Mesendoderm (in vitro differentiated cells): ENCODE measurements at regions not wholly inside any gene's neighbourhood (a gene's known extent, or its start where the extent isn't known, plus 50 kb on each side); places are given as distances from the start of the nearest gene placed in this dataset.

Experiments used
- DNase-seq: peaks from one replicate; pipeline ENCODE4 v3.0.0; 2013
- H2AK5ac ChIP-seq: 2 replicates; pipeline ENCODE4 v1.6.1; 2013; ENCODE audit warnings: low read length, inconsistent platforms
- H2BK120ac ChIP-seq: 2 replicates; pipeline ENCODE4 v1.6.1; 2013; ENCODE audit warnings: low read depth, mild to moderate bottlenecking, low read length, moderate library complexity, mixed read lengths
- H2BK15ac ChIP-seq: replicated peaks from 2 replicates; pipeline ENCODE4 v1.6.1; 2013; ENCODE audit warnings: low read depth, mild to moderate bottlenecking, moderate library complexity
- H2BK5ac ChIP-seq: 2 replicates; pipeline ENCODE4 v1.6.1; 2013; ENCODE audit warnings: low read length, inconsistent platforms
- H3K18ac ChIP-seq: 2 replicates; pipeline ENCODE4 v1.6.1; 2013; ENCODE audit warnings: mild to moderate bottlenecking, low read length, mixed read lengths
- H3K23ac ChIP-seq: one replicate; pipeline ENCODE4 v1.6.1; 2013; ENCODE audit warnings: low read length
- H3K27ac ChIP-seq: 2 replicates; pipeline ENCODE4 v1.5.1; 2013; ENCODE audit warnings: low read depth, mild to moderate bottlenecking, inconsistent platforms, low read length, moderate library complexity
- H3K27me3 ChIP-seq: 2 replicates; pipeline ENCODE4 v1.6.1; 2013; ENCODE audit warnings: low read length, control low read depth, mild to moderate bottlenecking, inconsistent platforms; ENCODE audit not compliant: insufficient read depth, poor library complexity
- H3K36me3 ChIP-seq: 2 replicates; pipeline ENCODE4 v1.6.1; 2013; ENCODE audit warnings: low read length, inconsistent platforms; ENCODE audit not compliant: control insufficient read depth, insufficient read depth
- H3K4ac ChIP-seq: one replicate; pipeline ENCODE4 v1.6.1; 2013; ENCODE audit warnings: low read depth, mild to moderate bottlenecking, low read length, moderate library complexity
- H3K4me1 ChIP-seq: 2 replicates; pipeline ENCODE4 v1.6.1; 2013; ENCODE audit warnings: low read depth, low read length, inconsistent platforms; ENCODE audit not compliant: control insufficient read depth
- H3K4me2 ChIP-seq: 2 replicates; pipeline ENCODE4 v1.6.1; 2013; ENCODE audit warnings: low read length
- H3K4me3 ChIP-seq: 2 replicates; pipeline ENCODE4 v1.5.1; 2013; ENCODE audit warnings: mild to moderate bottlenecking, low read length
- H3K56ac ChIP-seq: one replicate; pipeline ENCODE4 v1.6.1; 2013; ENCODE audit warnings: low read length
- H3K79me1 ChIP-seq: 2 replicates; pipeline ENCODE4 v1.6.1; 2013; ENCODE audit warnings: low read length, inconsistent platforms
- H3K79me2 ChIP-seq: 2 replicates; pipeline ENCODE4 v1.6.1; 2013; ENCODE audit warnings: mild to moderate bottlenecking, low read length; ENCODE audit not compliant: control insufficient read depth, insufficient read depth
- H3K9ac ChIP-seq: 2 replicates; pipeline ENCODE4 v1.6.1; 2013; ENCODE audit warnings: low read length, inconsistent platforms
- H4K5ac ChIP-seq: one replicate; pipeline ENCODE4 v1.6.1; 2013; ENCODE audit warnings: low read length
- H4K8ac ChIP-seq: one replicate; pipeline ENCODE4 v1.6.1; 2013; ENCODE audit warnings: low read depth, mild to moderate bottlenecking, control low read depth, low read length, moderate library complexity
- WGBS: extraction: QIAGEN DNeasy Blood & Tissue Kit; methylation state at CpG from one replicate; pipeline ENCODE4 v1.1.7; 2013; ENCODE audit warnings: low lambda C conversion rate, missing lambda C conversion rate; ENCODE audit not compliant: insufficient coverage; ENCODE audit errors: extremely low coverage; 5-methylcytosine and 5-hydroxymethylcytosine counted together

GRCh38 chr9:99607842-99608448 is 213.7 kb upstream of the NR4A3 start:
- Histone ChIP-seq H3K9ac (no peak overlapping the region), H3K4ac (no peak overlapping the region), H3K27me3 (peaks cover 7% of the 10 kb centered on the region), H2BK15ac (no peak overlapping the region), H3K4me3 (no peak overlapping the region), H3K18ac (no peak overlapping the region), H4K8ac (no peak overlapping the region), H3K23ac (no peak overlapping the region), H2AK5ac (no peak overlapping the region), H3K56ac (no peak overlapping the region), H3K36me3 (no peaks in the 10 kb centered on the region), H2BK120ac (no peak overlapping the region), H3K79me1 (no peaks in the 10 kb centered on the region), H2BK5ac (no peak overlapping the region), H3K4me1 (peaks cover 20% of the 10 kb centered on the region), H3K79me2 (no peaks in the 10 kb centered on the region), H3K4me2 (no peak overlapping the region), H4K5ac (no peak overlapping the region), H3K27ac (no peak overlapping the region)
- WGBS, result no CpG with 5 or more reads among the region's 1 CpG
- peak; percentile 49 for DNase-seq

GRCh38 chr9:99614341-99614740 is 207.3 kb upstream of the NR4A3 start:
- no peak overlapping the region for H3K9ac ChIP-seq
- H3K23ac ChIP-seq, result no peak overlapping the region
- H2AK5ac ChIP-seq, result no peak overlapping the region
- no peak overlapping the region for H2BK15ac ChIP-seq
- no peak overlapping the region for H3K56ac ChIP-seq
- no peaks in the 10 kb centered on the region for H3K79me1 ChIP-seq
- no peaks in the 10 kb centered on the region for H3K79me2 ChIP-seq
- H4K8ac ChIP-seq, result no peak overlapping the region
- no peak overlapping the region for H3K4me3 ChIP-seq
- H3K36me3 ChIP-seq, result no peaks in the 10 kb centered on the region
- no peak overlapping the region for H3K4me2 ChIP-seq
- no peak overlapping the region for H3K27ac ChIP-seq
- no peaks in the 10 kb centered on the region for H3K27me3 ChIP-seq
- no peak overlapping the region for H4K5ac ChIP-seq
- no peaks in the 10 kb centered on the region for H3K4me1 ChIP-seq
- no peak overlapping the region for H3K4ac ChIP-seq
- H2BK120ac ChIP-seq, result no peak overlapping the region
- no peak overlapping the region for H3K18ac ChIP-seq
- no peak for DNase-seq
- WGBS, result 100% methylated on average over 1 of the region's 5 CpGs
- no peak overlapping the region for H2BK5ac ChIP-seq

GRCh38 chr9:99621040-99621439 is 200.6 kb upstream of the NR4A3 start:
- H2AK5ac ChIP-seq, result no peak overlapping the region
- H3K4ac ChIP-seq, result no peak overlapping the region
- H3K23ac ChIP-seq, result no peak overlapping the region
- H3K9ac ChIP-seq, result no peak overlapping the region
- DNase-seq, result no peak
- H3K56ac ChIP-seq, result no peak overlapping the region
- no peak overlapping the region for H2BK120ac ChIP-seq
- no peaks in the 10 kb centered on the region for H3K36me3 ChIP-seq
- no peaks in the 10 kb centered on the region for H3K79me2 ChIP-seq
- no peaks in the 10 kb centered on the region for H3K4me1 ChIP-seq
- H2BK5ac ChIP-seq, result no peak overlapping the region
- no peaks in the 10 kb centered on the region for H3K27me3 ChIP-seq
- H4K5ac ChIP-seq, result no peak overlapping the region
- WGBS, result no CpG with 5 or more reads among the region's 1 CpG
- no peak overlapping the region for H3K4me2 ChIP-seq
- no peaks in the 10 kb centered on the region for H3K79me1 ChIP-seq
- H2BK15ac ChIP-seq, result no peak overlapping the region
- no peak overlapping the region for H3K27ac ChIP-seq
- H3K4me3 ChIP-seq, result no peak overlapping the region
- H4K8ac ChIP-seq, result no peak overlapping the region
- H3K18ac ChIP-seq, result no peak overlapping the region

GRCh38 chr9:99622679-99623078 is 199.0 kb upstream of the NR4A3 start:
- no peak overlapping the region for H3K18ac ChIP-seq
- no peak overlapping the region for H3K4me2 ChIP-seq
- H3K4me3 ChIP-seq, result no peak overlapping the region
- no peaks in the 10 kb centered on the region for H3K27me3 ChIP-seq
- no peak overlapping the region for H4K5ac ChIP-seq
- WGBS, result no CpG with 5 or more reads among the region's 8 CpGs
- H3K56ac ChIP-seq, result no peak overlapping the region
- H3K9ac ChIP-seq, result no peak overlapping the region
- no peaks in the 10 kb centered on the region for H3K36me3 ChIP-seq
- no peak overlapping the region for H2BK5ac ChIP-seq
- DNase-seq, result no peak
- H4K8ac ChIP-seq, result no peak overlapping the region
- H3K79me1 ChIP-seq, result no peaks in the 10 kb centered on the region
- no peak overlapping the region for H2BK120ac ChIP-seq
- H3K4ac ChIP-seq, result no peak overlapping the region
- no peak overlapping the region for H2BK15ac ChIP-seq
- no peaks in the 10 kb centered on the region for H3K4me1 ChIP-seq
- H3K27ac ChIP-seq, result no peak overlapping the region
- no peak overlapping the region for H3K23ac ChIP-seq
- H3K79me2 ChIP-seq, result no peaks in the 10 kb centered on the region
- no peak overlapping the region for H2AK5ac ChIP-seq

- Histone ChIP-seq H2BK120ac (no peak overlapping the region), H3K56ac (no peak overlapping the region), H3K79me1 (no peaks in the 10 kb centered on the region), H4K8ac (no peak overlapping the region), H2AK5ac (no peak overlapping the region), H2BK15ac (no peak overlapping the region), H3K79me2 (no peaks in the 10 kb centered on the region), H4K5ac (no peak overlapping the region), H3K23ac (no peak overlapping the region), H2BK5ac (no peak overlapping the region), H3K36me3 (no peaks in the 10 kb centered on the region), H3K9ac (no peak overlapping the region), H3K4me3 (no peak overlapping the region), H3K27ac (no peak overlapping the region), H3K4me2 (no peak overlapping the region), H3K18ac (no peak overlapping the region), H3K4ac (no peak overlapping the region), H3K4me1 (no peaks in the 10 kb centered on the region), H3K27me3 (no peaks in the 10 kb centered on the region)
- no CpG with 5 or more reads among the region's 3 CpGs for WGBS
- no peak for DNase-seq
Observed at GRCh38 chr9:99623780-99624364, 197.8 kb upstream of the NR4A3 start.
